LHCN-M2 (cell line): ENCODE measurements at regions not wholly inside any gene's neighbourhood (a gene's known extent, or its start where the extent isn't known, plus 50 kb on each side); places are given as distances from the start of the nearest gene placed in this dataset.

Source experiments
- DNase-seq: peaks from one replicate; pipeline ENCODE4 v3.0.0-alpha.2; 2012; ENCODE audit warnings: low read depth

DNA sequence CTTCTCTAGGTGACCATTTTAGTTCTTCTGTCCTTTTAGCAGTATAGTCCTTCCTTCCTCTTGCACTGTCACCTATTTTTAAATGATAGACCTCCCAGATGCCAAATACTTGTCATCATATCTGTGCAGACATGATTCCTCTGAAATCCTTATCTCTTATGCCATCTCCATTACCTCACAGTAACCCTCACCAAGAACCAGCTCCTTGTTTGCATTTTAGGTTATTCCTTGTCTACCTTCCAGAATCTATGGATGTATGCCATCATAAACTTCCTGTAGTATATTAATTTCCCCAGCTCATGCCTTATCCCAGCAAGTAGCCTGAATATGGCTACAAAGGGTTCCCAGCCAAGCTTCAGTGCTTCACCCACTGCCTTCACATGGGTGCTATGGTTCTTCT, 1347.2 kb downstream of the ROBO1 start:
- DNase-seq: no peak

DNA sequence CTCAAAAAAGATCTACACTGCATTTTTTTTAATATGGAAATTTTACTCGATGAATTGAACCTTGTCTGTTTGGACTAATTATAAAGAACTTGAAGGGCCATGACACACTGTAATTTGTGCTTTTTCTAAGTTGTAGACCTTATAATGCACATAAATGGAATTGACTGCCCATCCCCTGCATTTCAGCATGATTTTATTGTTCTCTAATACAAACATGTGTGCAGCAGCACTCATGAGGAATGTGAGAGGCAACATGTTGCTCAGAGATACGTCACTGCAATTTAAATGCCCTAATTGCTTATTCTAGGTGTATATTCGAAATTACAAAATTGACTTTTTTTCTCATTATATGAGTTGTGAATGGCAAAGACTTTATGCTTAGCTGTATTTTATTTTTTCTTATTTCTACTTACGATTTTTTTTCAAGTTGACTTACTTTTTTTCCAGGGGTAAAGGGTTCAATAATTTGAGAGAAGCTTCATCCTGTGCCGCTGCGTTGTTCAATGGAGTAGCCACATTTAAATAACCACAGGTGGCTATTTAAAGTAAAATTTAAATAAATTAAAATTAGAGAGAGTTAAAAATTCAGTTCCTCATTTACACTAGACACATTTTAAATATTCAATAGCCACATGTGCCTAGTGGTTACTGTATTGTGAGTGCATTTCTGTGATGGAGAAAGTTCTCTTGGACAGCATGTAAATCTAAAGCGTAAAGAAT, 1346.4 kb downstream of the ROBO1 start:
- DNase-seq: no peak

DNA sequence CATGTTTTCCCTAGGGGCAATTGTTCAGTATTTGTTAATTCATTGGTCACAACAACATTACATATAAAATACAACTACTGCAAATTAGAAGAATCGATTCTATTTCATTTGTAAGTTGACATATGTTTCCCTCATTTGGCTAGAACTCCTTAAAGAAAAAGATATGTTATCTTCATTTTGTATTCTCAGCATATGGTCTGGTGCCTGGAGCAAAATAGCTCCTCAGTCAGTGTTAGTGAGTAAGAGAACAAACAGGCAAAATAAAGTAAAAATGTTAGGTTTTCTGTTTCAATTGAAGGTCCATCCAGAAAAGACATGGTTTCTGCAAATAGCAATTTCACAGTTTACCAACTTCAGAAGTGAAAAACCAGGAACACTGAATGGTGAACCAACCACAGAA, 1343.1 kb downstream of the ROBO1 start:
- DNase-seq: no peak

DNA sequence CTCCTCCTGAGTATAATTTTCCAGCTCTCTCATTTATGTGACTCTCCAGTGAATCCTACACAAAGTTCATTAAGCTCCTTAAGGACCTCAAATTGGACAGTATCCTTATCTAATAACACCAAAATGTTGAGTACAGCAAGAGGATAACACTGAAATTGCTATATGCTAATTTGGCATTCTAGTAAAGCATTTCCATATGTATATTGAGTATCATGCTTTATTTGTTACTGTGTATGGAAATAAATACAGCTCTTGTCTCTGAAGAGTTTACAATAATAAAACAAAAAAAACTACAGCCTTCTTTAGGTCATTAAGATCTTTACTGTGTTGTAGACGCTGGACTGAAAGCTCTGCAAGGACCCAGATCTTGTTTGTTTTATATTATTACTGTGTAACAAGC, 1341.3 kb downstream of the ROBO1 start:
- no peak for DNase-seq

DNA sequence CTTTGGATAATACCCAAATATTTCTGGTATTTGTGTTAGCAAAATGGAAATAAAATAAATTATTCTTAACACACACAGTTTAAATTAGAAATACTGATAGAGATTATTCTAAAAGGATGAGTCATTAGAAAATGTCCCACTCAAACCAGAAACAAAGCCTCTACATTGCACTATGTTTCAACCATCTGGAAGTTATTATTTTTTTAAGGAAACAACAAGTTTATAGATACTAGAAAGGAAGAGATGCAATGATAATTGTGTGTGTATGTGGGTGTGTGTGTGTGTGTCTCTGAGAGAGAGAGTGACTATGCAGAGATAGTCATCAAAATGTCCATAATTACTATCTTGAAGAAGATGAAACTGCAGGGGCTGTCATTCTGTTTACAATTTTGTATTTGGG, 1340.5 kb downstream of the ROBO1 start:
- no peak for DNase-seq

DNA sequence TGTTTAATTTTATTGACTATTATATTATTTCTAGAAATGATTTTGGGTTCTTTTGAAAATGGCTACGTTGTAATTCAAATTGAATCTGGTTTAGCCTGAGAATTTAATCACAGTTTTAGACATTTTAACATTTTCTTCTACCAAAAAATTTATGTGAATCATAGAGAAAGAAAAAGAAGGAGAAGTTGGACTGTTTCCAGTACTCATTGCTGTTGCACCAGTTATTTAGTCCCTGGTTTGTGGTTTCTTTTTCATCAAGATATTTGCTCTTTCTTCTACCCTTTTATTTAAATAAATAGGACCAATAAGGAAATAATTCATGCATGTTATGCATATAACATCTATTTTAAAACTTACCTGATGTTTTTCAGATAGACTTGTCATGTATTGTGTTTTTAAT, 1337.1 kb downstream of the ROBO1 start:
- DNase-seq: no peak

DNA sequence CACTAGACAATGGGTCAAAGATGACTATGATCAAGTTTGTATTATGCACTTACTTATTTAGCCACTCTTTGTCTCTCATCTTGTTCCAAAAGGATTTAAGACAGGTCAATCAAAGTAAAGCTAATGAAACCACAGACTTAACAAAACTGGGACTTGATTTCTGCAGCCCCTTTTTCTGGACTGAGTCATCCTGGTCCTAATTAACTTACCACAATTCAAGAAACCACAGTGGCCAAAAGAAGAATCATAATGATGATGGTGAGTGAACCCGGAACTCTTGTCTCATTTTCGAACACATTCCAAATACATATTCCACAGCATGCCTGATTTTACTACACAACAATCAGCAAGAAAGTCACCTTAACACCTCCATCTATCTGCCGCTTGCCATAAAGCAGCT, 1333.0 kb downstream of the ROBO1 start:
- DNase-seq: no peak

DNA sequence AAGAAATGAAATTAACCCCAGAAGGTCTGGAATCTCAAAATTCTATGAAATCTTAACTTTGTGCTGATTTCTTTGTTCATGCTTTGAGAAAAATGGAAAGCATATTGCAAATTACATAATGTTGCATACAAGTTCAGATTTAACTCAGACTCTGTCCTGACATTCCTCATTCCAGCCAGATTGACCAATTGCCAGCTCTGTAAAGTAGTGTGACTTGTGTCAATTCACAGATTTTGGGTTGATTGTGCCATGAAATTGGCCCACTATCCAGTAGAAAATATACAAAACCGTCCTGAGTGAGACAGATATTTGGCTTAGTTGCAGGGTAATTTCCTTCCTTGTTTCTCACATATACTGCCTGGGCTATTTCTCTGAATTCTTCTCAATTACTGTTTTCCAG, 1312.6 kb downstream of the ROBO1 start:
- no peak for DNase-seq

DNA sequence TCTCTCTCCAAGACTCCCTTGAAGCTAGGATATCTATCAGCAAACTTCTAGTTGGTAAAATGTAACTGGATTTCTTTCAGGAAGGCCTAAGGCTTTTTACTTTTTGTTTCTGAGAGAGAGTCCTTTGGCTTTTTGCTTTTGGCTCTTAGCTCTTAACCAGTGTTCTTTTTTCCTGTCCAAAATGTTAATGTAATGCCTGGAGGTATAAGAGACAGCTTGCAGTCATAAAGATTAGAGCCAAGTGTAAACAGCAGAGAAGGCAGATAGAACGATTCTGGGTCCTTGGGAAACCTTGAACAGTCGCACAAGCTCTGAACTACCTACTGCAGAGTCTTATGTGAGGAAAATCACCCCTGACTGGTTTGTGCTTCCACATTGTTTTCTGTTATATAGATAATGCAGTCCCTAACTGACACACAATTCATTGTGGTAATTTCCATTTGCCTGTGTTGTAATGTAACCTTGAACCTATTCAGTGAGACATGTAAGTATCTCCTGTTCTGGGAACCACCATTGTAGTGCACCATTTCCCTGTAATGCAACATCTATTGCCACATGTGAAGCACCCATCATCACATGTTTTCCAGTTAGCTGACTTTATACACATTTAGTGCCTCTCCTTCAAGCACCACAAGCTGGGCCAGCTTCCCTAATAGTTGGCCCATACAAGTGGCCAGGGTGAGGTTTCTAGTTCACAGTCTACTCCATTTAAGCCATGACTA, 1311.9 kb downstream of the ROBO1 start:
- no peak for DNase-seq

DNA sequence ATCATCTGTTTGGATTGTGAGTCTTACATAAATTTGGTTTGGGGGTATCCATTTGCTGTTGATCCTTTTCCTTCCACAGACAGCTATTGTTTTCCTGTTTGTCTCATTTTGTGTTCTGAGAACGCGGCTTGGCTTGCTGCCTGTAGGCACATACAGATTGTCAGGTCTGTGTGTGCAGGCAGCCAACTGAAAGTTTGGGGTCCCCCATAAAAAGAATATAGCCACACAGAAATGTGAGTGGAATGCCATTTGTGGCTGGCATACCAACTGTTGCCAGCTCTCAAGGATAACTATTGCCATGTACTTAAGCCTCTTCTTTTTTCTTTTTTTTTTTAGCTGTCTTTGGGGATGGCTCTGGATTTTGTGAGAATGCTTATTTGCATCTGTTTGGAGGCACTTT, 1308.0 kb downstream of the ROBO1 start:
- no peak for DNase-seq

DNA sequence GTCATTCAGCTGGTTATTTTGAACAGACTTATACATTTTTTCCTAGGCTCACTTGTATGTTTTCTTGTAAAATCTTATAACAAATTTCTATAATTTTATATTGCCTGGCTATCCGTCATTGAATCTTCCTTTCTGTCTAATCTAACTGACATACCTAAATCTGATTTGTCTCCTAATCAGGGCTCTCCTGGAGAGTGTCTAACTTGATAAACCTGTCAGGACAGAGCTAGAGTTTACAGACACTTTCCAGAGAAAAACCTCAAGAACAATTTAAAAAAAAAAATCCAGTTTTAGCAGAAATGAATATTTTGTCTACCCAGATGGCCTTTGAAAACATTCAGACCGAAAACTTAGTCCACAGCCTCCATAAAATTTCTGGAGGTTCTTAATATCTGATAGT, 1305.8 kb downstream of the ROBO1 start:
- DNase-seq: no peak

DNA sequence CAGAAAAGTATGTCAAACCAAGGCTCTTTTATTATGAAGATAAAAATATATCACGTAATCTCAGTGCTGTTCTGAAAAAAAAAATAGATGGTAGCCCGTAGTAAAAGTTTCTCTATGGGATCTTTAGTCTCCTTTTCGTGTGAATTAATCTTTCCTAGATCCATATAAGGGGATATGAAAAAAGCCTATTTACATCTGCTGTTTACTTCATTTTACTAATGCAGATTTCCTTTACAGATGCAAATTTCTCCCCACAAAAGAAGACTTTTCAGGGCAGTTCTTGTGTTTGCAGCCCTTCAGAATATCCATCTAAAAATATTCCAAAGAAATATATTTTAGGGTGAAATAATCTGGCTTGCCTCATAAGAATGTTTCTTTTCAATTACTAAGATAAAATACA, 1291.7 kb downstream of the ROBO1 start:
- DNase-seq: no peak

DNA sequence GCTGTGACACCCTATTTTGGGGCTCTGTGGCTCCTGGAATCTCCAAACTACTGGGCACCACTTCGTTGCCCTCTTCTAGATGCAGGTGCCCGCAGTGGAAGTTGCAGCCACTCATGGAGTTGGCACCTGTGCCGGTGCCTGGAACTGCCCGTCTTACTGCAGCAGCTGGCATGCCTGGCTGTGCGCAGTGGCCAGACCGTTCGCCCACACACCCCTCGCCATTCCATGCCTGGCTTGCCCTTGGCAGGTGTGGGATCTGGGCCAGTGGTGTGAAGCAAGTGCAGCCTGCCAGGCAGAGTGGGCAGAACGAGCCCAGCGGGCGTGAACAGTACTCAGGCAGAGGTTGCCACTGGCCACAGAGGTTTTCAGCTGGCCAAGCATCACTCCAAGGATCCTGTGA, 1286.7 kb downstream of the ROBO1 start:
- DNase-seq: no peak

DNA sequence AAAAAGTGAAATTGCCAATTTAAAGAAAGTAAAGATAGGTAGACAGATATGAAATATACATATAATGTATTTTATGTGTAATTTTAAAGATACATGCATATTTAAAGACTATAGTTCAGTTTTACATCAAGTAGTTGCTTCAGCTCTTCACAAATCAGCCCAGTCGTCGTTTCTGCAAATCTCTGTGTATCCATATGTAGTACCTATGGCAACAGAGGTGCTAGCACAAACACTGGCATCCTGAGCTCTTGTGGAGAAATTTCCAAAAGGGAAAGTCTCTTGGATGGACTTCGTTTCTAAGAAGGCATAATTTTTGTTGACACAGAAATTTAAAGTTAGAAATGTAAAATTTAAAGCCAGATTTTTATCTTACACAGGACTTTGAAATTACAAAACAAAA, 1284.7 kb downstream of the ROBO1 start:
- no peak for DNase-seq

DNA sequence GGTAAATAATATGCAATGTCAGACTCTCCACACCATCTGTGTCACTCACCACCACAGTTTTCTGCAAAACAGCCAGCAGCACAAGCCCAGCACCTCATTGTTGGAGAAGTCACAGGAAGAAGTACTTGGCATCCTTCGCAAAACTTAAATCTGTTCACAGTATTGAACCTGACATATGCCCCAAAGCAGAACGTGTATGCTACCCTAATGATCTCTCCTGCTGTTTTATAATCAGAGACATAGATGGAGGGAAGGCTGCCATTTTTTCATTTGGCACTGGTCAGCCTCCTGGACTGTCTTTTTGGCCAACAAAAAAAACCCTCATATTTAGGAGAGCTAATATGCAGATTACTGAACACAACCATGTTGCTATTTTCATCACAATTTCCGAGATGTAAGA, 1272.9 kb downstream of the ROBO1 start:
- DNase-seq: no peak

DNA sequence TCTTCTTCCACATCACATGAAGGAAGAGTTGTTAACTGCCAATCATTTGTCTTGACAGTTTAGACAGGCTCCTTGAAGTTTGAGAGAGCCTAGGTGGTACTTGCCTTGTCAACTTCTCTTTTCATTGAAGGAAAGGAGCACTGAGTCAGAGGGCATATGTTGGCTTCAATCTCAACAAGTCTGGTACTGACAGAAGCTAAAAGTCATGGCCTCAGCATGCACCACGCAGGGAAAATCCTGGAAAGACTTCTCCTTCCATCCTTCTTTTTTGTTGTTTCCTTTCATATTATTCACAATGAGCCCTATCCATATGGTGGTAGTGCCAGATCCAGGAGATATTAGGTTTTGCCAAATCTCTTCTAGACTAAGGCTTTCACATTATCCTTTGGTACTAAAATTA, 1272.5 kb downstream of the ROBO1 start:
- DNase-seq: no peak

DNA sequence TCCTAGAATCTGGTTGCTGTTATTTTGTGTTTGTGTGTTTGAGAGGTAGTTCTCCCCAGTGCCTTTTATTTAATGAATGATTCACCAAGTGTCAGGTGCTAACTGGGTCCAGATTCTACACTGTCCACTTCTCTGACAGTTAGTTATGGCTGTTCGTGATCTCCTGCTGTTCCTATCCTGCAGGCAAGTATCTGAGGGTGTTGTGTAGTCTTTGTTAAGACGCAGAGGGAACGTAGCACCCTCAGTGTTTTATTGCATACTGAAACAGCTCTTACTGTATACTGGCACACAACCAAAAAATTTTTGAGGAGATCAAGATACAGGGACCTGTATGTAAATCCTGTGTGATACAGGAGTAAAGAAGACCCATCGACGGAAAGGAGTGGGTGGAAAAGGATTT, 1271.3 kb downstream of the ROBO1 start:
- no peak for DNase-seq

DNA sequence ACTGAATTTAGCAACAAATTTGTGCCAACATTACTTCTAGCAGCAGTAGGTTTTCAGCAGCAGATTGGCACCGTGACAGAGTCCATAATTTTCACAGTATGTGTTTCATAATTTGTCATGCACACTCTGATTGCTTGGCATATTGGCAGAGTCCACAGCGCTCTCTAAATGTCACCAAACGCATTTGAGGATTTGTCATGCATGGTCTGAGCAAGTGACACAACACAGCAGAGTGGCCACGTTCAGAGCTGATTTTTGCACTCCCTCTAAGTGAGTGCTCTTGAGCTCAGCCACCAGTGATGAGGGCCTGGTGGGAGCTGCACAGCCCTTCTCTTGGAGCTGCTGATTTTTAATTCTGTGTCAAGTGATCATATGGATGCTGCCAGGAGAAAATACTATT, 1270.8 kb downstream of the ROBO1 start:
- DNase-seq: no peak

DNA sequence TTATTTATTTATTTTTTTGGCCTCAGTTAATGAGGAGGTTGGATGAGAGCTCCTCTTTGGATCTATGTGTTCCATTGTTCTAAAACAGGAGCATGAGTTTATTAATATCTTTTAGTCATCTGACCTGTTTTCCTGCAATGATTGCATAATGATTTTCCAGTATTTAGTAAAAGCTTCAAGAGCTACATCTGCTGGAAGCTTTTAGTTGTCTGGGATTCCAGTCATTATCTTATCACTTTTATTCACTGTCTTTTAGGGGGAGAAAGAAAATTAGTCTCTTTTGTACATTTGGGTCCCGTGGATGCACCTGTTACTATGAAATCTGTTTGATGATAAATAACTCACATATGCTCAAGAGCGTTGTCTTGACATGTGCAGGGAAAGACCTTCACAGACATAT, 1270.0 kb downstream of the ROBO1 start:
- DNase-seq: no peak

DNA sequence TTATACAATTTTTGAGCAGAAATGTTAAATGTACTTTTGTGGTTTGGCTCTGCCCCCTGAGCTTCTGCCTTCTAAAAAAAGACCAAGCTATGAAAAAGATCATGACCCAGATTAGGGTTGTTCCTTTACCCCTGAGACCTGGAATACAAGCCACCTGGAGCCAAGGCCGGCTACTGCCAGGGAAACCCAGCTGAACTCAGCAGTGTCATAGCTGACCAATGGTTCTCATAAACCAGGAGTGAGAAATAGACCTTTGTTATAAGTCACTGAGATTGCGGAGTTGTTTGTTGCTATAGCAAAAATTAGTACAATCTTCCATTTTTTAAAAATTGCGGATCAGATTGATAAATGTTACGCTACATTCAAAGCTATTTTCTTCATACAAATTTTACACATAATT, 1261.7 kb downstream of the ROBO1 start:
- peak; percentile 3 for DNase-seq

DNA sequence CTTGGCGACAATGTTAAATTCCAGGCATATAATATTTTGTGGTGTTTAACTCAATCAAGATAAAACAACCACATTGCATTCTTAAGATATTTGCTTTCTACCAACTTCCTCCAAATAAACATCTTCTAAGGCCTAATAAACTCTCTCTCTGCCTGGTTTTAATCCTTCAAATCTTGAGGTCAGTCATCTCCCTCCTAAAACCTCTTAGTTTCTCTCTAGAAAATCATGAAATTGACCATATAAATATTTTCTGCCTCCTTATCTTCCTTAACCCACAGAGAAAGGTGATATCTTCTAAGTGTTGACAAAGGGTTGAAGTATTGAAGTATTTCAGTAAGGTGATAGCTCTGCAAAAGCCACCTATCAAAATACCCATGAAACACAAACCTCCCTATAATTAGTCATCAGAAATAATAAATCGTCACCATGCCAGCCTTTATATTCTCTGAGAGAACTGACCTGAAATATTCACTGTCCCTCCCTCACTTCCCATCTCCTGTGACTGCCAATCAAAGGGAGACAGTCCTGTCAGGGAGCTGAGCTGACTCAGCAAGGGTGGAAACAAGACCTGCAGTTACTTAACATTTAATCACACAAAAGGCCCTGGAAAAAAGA, 1261.1 kb downstream of the ROBO1 start:
- peak; percentile 86 for DNase-seq

DNA sequence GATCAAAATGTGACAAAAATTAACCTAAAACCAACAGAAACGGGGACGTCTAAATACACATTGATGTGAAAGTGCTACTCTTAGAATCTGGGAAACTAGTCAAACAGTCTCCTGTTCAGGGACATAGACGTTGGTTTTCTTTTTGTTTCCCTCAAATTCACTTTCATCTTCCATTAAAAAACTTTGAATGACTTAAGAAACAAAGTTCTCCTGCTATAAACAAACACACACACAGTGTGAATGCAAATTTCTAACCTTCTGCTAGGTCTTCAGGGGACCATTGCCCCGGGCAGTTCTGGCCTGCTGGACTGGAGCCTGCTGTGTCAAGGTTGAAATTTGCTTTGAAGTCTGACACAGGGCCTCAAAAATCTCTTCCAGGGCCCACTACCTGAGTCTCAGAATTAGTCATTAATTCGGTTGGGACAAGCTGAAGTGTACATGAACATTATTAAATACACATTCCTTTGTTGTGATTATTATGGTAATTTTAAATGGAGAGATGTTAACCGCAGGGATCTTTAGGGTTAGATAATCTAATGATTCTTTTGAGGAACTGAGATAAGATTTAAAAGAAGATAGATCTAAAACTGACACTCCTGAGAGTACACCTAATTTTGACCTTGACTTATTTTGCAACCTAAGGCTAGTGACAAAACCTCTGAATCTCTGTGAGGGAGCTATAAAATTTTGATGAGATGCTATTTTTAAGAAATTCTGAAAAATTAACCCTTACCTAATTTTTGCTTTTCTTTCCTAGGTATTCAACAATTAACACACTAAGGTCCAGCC, 1260.4 kb downstream of the ROBO1 start:
- peak; percentile 5 for DNase-seq
